Caco-2 (cell line): ENCODE measurements at regions not wholly inside any gene's neighbourhood (a gene's known extent, or its start where the extent isn't known, plus 50 kb on each side); places are given as distances from the start of the nearest gene placed in this dataset.

Experiments used
- BruUV-seq: library from RNA; stranded (reverse); fragments of 400-500 nt; replicated peaks from 2 replicates; lab custom pipeline; 2021; lab: Mats Ljungman, UMichigan
- CTCF ChIA-PET: fragments of 300-600 bp; sonication (Branson Sonifier 250); formaldehyde crosslinking; loops from one replicate; lab custom pipeline; 2022; ENCODE audit warnings: antibody characterized with exemption; lab: Charles Lee
- POLR2A ChIA-PET: fragments of 300-600 bp; sonication (Branson Sonifier 250); formaldehyde crosslinking; loops from one replicate; lab custom pipeline; 2022; ENCODE audit warnings: antibody characterized with exemption; lab: Charles Lee
- DNase-seq, 2 experiments: peaks; one replicate each; pipeline versions ENCODE4 v3.0.0 to v3.0.0-alpha.2; 2020 to 2022
- H3K27me3 ChIP-seq: replicated peaks from 2 replicates; pipeline ENCODE4 v1.6.0; 2011; ENCODE audit warnings: low read length; ENCODE audit not compliant: control insufficient read depth, insufficient read depth
- H3K36me3 ChIP-seq: 2 replicates; pipeline ENCODE4 v1.5.1; 2011; ENCODE audit warnings: low read length; ENCODE audit not compliant: control insufficient read depth, insufficient read depth
- H3K4me1 ChIP-seq: fragments of 250-450 bp; sonication (Bioruptor Pico); 2 replicates; pipeline ENCODE4 v1.5.1; 2020; ENCODE audit warnings: mild to moderate bottlenecking
- H3K4me3 ChIP-seq: 2 replicates; pipeline ENCODE4 v1.5.1; 2011; ENCODE audit warnings: low read depth, mild to moderate bottlenecking, control low read depth, low read length
- H3K9me3 ChIP-seq: fragments of 250-450 bp; sonication (Bioruptor Pico); 2 replicates; pipeline ENCODE4 v1.5.1; 2020; ENCODE audit warnings: mild to moderate bottlenecking, moderate library complexity
- H3K27ac Mint-ChIP-seq: one replicate; pipeline ENCODE4 v1.8.0; 2022; ENCODE audit warnings: mixed read lengths; ENCODE audit not compliant: unreplicated experiment
- H3K27me3 Mint-ChIP-seq: one replicate; pipeline ENCODE4 v1.8.0; 2022; ENCODE audit warnings: mixed read lengths; ENCODE audit not compliant: insufficient read depth, unreplicated experiment
- H3K36me3 Mint-ChIP-seq: one replicate; pipeline ENCODE4 v1.8.0; 2022; ENCODE audit warnings: mild to moderate bottlenecking, mixed read lengths; ENCODE audit not compliant: insufficient read depth, unreplicated experiment
- H3K4me1 Mint-ChIP-seq: one replicate; pipeline ENCODE4 v1.8.0; 2022; ENCODE audit warnings: low read depth, mixed read lengths; ENCODE audit not compliant: unreplicated experiment
- H3K4me3 Mint-ChIP-seq: one replicate; pipeline ENCODE4 v1.8.0; 2022; ENCODE audit warnings: mild to moderate bottlenecking, moderate library complexity, mixed read lengths; ENCODE audit not compliant: unreplicated experiment
- H3K9me3 Mint-ChIP-seq: one replicate; pipeline ENCODE4 v1.8.0; 2022; ENCODE audit warnings: mixed read lengths; ENCODE audit not compliant: unreplicated experiment
- CTCF ChIP-seq, 2 experiments: fragments of 200-600 bp in 1 of 2; IDR thresholded peaks; 1 replicate in 1 of 2; 2 replicates in 1 of 2; pipeline versions ENCODE4 v1.5.1 to v1.8.0; 2011 to 2022; ENCODE audit warnings: antibody characterized with exemption in 1 of 2, control low read depth in 1 of 2, inconsistent platforms in 1 of 2, low read depth in 1 of 2, low read length in 1 of 2, mild to moderate bottlenecking in 1 of 2, moderate library complexity in 1 of 2; ENCODE audit not compliant: insufficient read depth in 1 of 2, severe bottlenecking in 1 of 2, unreplicated experiment in 1 of 2
- intact Hi-C: fragments of 100-400 bp; cut with micrococcal nuclease; formaldehyde crosslinking; loops from one replicate; pipeline ENCODE4 v1.10.0; 2022; ENCODE audit not compliant: unreplicated experiment

GRCh38 chr11:80758787-80759186 lies 1318.0 kb upstream of the TENM4 start:
- peaks cover 5% of the 10 kb centered on the region for H3K27me3 Mint-ChIP-seq
- Histone ChIP-seq H3K4me3 (no peak overlapping the region), H3K36me3 (no peaks in the 10 kb centered on the region), H3K4me1 (no peaks in the 10 kb centered on the region; the same call in 1 of the 2 replicates), H3K9me3 (no peaks in the 10 kb centered on the region), H3K27me3 (no peaks in the 10 kb centered on the region)
- intact Hi-C loops, result no loop called here
- CTCF ChIA-PET, result no interaction called here
- H3K4me1 Mint-ChIP-seq, result peaks cover 13% of the 10 kb centered on the region
- no peak for TF ChIP-seq CTCF (IDR thresholded peaks at IDR 0.05; ENCODE audit: insufficient read depth in 1 of 2, low read depth in 1 of 2, low read length in 1 of 2, severe bottlenecking in 1 of 2, unreplicated experiment in 1 of 2)
- DNase-seq, result no peak
- H3K9me3 Mint-ChIP-seq, result no peaks in the 10 kb centered on the region
- POLR2A ChIA-PET, result no interaction called here
- H3K4me3 Mint-ChIP-seq, result no peak overlapping the region
- BruUV-seq, result no TSS peak
- H3K27ac Mint-ChIP-seq, result no peak overlapping the region
- H3K36me3 Mint-ChIP-seq, result no peaks in the 10 kb centered on the region

- H3K4me1 Mint-ChIP-seq, result no peaks in the 10 kb centered on the region
- H3K4me3 Mint-ChIP-seq, result no peak overlapping the region
- Histone ChIP-seq H3K27me3 (no peaks in the 10 kb centered on the region), H3K4me3 (no peak overlapping the region), H3K36me3 (no peaks in the 10 kb centered on the region), H3K4me1 (no peaks in the 10 kb centered on the region), H3K9me3 (no peaks in the 10 kb centered on the region)
- no TSS peak for BruUV-seq
- CTCF ChIA-PET, result no interaction called here
- POLR2A ChIA-PET, result no interaction called here
- TF ChIP-seq CTCF (IDR thresholded peaks at IDR 0.05; ENCODE audit: insufficient read depth in 1 of 2, low read depth in 1 of 2, low read length in 1 of 2, severe bottlenecking in 1 of 2, unreplicated experiment in 1 of 2), result no peak
- intact Hi-C loops, result no loop called here
- no peak overlapping the region for H3K27ac Mint-ChIP-seq
- H3K27me3 Mint-ChIP-seq, result peaks cover 9% of the 10 kb centered on the region
- no peaks in the 10 kb centered on the region for H3K9me3 Mint-ChIP-seq
- no peaks in the 10 kb centered on the region for H3K36me3 Mint-ChIP-seq
- DNase-seq, result no peak
Observed at GRCh38 chr11:80748207-80748925, 1307.5 kb upstream of the TENM4 start.

- Histone ChIP-seq H3K4me3 (no peak overlapping the region), H3K27me3 (no peaks in the 10 kb centered on the region), H3K4me1 (no peaks in the 10 kb centered on the region), H3K9me3 (no peaks in the 10 kb centered on the region), H3K36me3 (no peaks in the 10 kb centered on the region)
- POLR2A ChIA-PET, result no interaction called here
- no peaks in the 10 kb centered on the region for H3K9me3 Mint-ChIP-seq
- intact Hi-C loops, result no loop called here
- H3K36me3 Mint-ChIP-seq, result no peaks in the 10 kb centered on the region
- H3K27me3 Mint-ChIP-seq, result peaks cover 9% of the 10 kb centered on the region
- no peaks in the 10 kb centered on the region for H3K4me1 Mint-ChIP-seq
- no TSS peak for BruUV-seq
- DNase-seq, result no peak
- H3K4me3 Mint-ChIP-seq, result no peak overlapping the region
- no peak for TF ChIP-seq CTCF (IDR thresholded peaks at IDR 0.05; ENCODE audit: insufficient read depth in 1 of 2, low read depth in 1 of 2, low read length in 1 of 2, severe bottlenecking in 1 of 2, unreplicated experiment in 1 of 2)
- no peak overlapping the region for H3K27ac Mint-ChIP-seq
- CTCF ChIA-PET, result no interaction called here
Observed at GRCh38 chr11:80746300-80746699, 1305.5 kb upstream of the TENM4 start.
